ENCODE measurements at regions not wholly inside any gene's neighbourhood (a gene's known extent, or its start where the extent isn't known, plus 50 kb on each side); places are given as distances from the start of the nearest gene placed in this dataset.

- TF ChIP-seq POLR2A (IDR thresholded peaks at IDR 0.05; ENCODE audit: low read depth, low read length) (no peak), TAF1 (IDR thresholded peaks at IDR 0.05; ENCODE audit: low read depth, low read length) (no peak)
Measured at GRCh38 chr21:14690886-14691285, 144.8 kb upstream of the SAMSN1 start.

Measured in GM12891 (cell line).